Anterior cingulate cortex (tissue), 58 donors: ENCODE measurements at regions not wholly inside any gene's neighbourhood (a gene's known extent, or its start where the extent isn't known, plus 50 kb on each side); places are given as distances from the start of the nearest gene placed in this dataset.
A peak's percentile ranks its signal among the peaks of the same experiment; 100 is the strongest.

Source experiments
- DNase-seq, 58 donors: peaks; one replicate each; lab custom pipeline; 2025; lab: John Stamatoyannopoulos, UW

- no peak for DNase-seq
Measured at GRCh38 chr14:104249089-104249488, 110.7 kb downstream of the KIF26A start.

GRCh38 chr14:104249706-104250105, 111.3 kb downstream of the KIF26A start:
- DNase-seq: no peak

- no peak for DNase-seq
Measured at GRCh38 chr14:104250175-104250574, 111.8 kb downstream of the KIF26A start.

- no peak for DNase-seq
Measured at GRCh38 chr14:104252256-104253215, 114.1 kb downstream of the KIF26A start.

GRCh38 chr14:104253223-104253822, 114.9 kb downstream of the KIF26A start:
- no peak for DNase-seq

- DNase-seq: no peak
Measured at GRCh38 chr14:104253901-104254353, 115.5 kb downstream of the KIF26A start.

GRCh38 chr14:104254735-104255400, 116.5 kb downstream of the KIF26A start:
- DNase-seq: no peak

- no peak for DNase-seq
Measured at GRCh38 chr14:104256025-104256424, 117.6 kb downstream of the KIF26A start.

- DNase-seq: no peak
Measured at GRCh38 chr14:104262515-104263514, 124.4 kb downstream of the KIF26A start.

- DNase-seq: no peak
Measured at GRCh38 chr14:104263675-104264358, 125.4 kb downstream of the KIF26A start.

- DNase-seq: no peak
Measured at GRCh38 chr14:104264495-104265265, 126.3 kb downstream of the KIF26A start.

- no peak for DNase-seq
Measured at GRCh38 chr14:104265918-104266630, 127.7 kb downstream of the KIF26A start.

- DNase-seq: no peak
Measured at GRCh38 chr14:104266631-104267575, 128.5 kb downstream of the KIF26A start.

- DNase-seq: peak in 1 of 58 donors; percentile 24
Measured at GRCh38 chr14:104267895-104268294, 129.5 kb downstream of the KIF26A start.

GRCh38 chr14:104268295-104268694, 129.9 kb downstream of the KIF26A start:
- DNase-seq: no peak

GRCh38 chr14:104268725-104269436, 130.5 kb downstream of the KIF26A start:
- no peak for DNase-seq
